GM19467 (cell line): ENCODE measurements at regions not wholly inside any gene's neighbourhood (a gene's known extent, or its start where the extent isn't known, plus 50 kb on each side); places are given as distances from the start of the nearest gene placed in this dataset.

Experiments
- ATAC-seq: cut with Tn5 transposase; IDR thresholded peaks from one replicate; pipeline ENCODE4 v1.9.1; 2021; ENCODE audit warnings: mild to moderate bottlenecking, moderate library complexity; ENCODE audit not compliant: unreplicated experiment

GRCh38 chr10:1872151-1872726, 134.9 kb upstream of the ADARB2 start:
- ATAC-seq = no peak

GRCh38 chr10:1870491-1870890, 133.2 kb upstream of the ADARB2 start:
- ATAC-seq = no peak

DNA sequence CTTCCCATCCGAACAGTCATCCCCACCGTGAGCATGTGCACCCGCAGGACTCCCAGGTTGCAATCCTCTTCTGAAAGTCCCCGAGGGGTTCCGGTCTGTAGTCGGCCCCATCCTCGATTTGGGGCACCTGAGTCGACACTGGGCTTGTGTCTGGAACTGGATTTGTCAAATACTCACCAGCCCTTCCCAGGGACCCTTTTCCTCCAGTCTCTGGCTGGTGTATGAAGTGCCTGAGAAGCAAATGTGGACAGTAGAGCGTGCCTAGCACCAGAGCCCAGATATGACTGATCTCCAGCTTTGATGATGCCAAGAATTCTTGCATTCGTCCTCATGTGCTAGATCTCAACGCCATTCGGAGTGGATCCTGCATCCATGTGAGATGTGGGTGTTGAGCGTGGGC, 132.5 kb upstream of the ADARB2 start:
- no peak for ATAC-seq

DNA sequence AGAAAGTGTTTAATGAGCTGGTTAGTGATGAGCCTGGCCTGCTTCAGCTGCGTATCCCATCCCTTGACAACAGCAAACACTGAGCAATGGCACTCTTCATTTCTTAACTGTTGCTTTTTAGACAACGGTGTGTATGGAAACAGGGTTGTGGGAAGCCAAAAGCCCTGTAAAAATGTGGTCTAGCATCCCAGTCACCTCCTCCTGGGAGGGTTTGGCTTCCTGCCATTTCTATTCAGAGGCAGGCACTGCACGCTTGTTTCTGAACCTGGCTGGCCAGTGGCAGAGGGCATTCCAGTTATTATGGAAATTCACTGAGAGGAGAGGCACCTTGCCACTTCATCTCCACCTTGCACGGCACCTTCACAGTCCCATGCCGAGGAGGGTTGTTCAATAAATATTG, 123.0 kb upstream of the ADARB2 start:
- ATAC-seq = no peak

GRCh38 chr10:1858547-1858946, 121.2 kb upstream of the ADARB2 start:
- no peak for ATAC-seq

- no peak for ATAC-seq
Observed at GRCh38 chr10:1858048-1858447, 120.7 kb upstream of the ADARB2 start.

DNA sequence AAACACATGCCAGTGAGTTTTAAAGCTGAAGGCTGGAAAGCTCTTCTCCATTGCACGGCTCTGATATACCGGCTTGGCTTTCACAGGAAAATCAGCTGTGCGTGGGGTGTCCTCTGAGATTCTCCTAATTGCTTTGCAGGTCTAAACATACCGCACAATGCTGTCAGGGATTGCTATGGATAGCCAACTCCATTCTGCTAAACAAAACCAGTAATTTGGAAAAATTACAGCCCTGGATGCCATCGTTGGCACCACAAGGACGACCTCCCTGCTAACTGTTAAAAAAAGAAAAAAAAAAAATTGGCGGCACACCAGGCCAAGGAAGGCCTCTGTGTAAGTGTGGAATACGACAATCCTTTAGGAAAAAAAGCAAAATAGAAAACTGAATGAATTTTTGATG, 118.6 kb upstream of the ADARB2 start:
- no peak for ATAC-seq

DNA sequence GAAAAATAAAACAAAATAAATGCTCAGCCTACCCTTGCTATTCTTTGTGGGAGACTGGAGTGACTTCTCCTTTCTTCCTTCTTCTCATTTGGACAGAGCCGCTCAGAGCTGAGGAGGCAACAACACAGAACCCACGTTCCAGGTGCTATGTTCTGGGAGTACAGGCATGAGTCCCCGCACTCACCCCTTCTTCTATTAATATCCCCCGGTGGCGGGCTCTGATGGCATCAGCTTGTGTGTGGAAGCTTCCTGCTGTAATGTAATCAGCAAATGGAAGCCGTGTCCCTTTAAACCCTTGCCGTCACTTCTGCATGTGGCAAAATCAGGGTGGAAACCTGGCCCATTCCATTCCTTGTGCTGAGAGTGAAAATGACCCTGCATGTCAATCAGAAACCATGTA, 116.9 kb upstream of the ADARB2 start:
- no peak for ATAC-seq

GRCh38 chr10:1853801-1854200, 116.5 kb upstream of the ADARB2 start:
- ATAC-seq = no peak

GRCh38 chr10:1852841-1853240, 115.5 kb upstream of the ADARB2 start:
- no peak for ATAC-seq

GRCh38 chr10:1851762-1852161, 114.4 kb upstream of the ADARB2 start:
- no peak for ATAC-seq

GRCh38 chr10:1850971-1851527, 113.7 kb upstream of the ADARB2 start:
- no peak for ATAC-seq

- ATAC-seq = no peak
Observed at GRCh38 chr10:1847361-1847760, 110.0 kb upstream of the ADARB2 start.

DNA sequence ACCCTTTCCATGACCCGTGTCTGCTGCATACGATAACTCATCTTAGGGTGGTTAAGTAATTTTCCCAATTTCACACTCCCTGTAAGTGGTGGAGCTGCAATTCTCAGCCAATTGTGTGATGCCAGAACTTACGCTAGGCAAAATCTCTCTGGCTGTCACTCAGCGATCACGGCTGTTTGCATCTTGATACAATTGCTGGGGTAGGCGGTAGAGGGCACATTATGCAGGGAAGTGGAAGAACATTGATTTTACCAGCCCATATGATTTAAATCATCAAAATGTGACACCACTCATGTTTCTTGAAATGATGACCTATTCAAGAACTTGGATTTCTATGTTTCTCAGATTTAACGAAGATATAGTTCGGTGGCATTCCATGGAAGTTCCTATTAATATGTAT, 108.7 kb upstream of the ADARB2 start:
- no peak for ATAC-seq

- no peak for ATAC-seq
Observed at GRCh38 chr10:1841759-1842158, 104.4 kb upstream of the ADARB2 start.

DNA sequence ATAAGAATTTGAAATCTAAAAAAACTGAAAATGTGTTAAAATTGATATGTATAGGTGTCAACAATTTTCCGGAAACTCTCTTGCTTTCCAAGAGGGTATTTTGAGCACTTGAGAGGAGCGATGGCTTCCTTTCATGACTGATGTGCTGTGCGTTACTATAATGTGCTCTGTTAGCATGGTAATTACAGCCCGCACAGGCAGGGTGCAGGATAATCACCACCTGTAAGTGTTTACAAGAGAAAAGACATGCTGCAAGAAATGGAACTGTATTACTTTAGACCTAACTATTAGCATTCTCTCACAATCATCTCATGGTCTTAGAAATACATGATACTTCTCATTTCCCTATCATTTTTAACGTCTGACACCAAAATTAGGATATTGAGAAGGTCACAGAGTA, 92.4 kb upstream of the ADARB2 start:
- ATAC-seq = no peak

DNA sequence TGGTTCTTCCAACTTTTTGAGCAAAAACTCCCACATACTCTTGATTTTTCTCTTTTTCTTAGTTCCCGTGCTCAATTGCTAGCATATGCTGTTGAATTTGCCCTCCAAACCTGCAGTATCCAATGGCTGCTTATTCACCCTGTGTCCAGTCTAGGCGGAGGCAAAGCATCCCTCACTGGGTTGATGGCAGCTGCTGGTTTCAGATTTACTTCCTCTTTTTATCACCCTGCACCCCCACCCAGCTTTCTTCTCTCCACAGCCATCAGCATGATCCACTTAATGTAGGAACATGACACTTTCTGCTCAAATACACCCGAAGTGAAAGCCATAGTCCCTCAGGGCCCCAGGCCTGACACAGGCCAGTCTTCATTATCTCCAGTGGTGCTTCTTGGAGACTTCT, 87.6 kb upstream of the ADARB2 start:
- no peak for ATAC-seq

GRCh38 chr10:1814556-1814955, 77.2 kb upstream of the ADARB2 start:
- no peak for ATAC-seq

DNA sequence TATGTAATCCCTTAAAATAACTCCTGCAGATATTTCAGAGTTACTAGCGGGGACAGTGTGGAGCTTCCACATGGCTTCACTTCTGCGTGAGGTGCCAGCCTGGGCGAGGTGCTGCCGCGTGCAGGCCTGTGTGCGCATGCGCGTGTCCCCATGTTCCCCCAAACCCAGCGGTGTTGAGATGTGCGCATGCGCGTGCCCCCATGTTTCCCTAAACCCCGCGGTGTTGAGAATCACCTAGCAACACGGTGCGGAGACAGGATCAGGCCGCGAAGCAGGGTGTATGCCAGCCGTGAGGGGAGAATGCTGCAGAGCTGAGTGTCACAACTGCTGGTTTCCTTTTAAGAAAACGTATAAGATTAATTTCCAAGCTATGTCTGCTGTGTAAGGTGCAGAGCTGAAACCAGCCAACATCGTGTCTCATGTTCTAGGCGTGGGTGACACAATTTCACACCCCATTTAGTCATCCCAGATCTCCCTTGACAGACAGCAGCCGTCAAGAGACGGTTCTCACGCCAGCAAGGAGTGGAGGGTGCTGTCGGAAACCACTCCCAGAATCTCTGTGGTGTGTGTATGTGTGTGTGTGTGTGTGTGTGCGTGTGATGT, 71.9 kb upstream of the ADARB2 start:
- ATAC-seq = no peak

GRCh38 chr10:1807924-1808323, 70.6 kb upstream of the ADARB2 start:
- no peak for ATAC-seq

GRCh38 chr10:1807196-1807595, 69.9 kb upstream of the ADARB2 start:
- ATAC-seq = no peak

DNA sequence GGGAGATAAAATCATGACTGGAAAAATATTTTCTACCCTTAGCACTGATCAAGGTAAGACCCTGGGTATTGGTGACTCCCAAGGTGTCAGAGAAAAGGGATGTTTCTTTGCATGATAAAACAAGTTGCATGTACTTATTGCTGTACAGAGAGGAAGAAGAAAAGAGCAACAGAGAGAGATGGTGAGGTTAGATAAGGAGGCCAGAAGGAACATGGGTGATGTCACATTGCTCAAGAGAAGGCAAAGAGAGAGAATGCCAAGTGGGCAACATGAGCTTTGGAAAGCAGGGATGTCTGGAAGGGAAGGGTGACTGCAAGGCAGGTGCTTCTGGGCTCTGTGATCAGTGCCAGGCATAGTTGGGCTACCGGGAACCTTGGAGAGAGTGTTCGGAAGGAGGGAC, 65.1 kb upstream of the ADARB2 start:
- no peak for ATAC-seq

- ATAC-seq = no peak
Observed at GRCh38 chr10:1788401-1788800, 51.1 kb upstream of the ADARB2 start.
